ENCODE measurements at regions not wholly inside any gene's neighbourhood (a gene's known extent, or its start where the extent isn't known, plus 50 kb on each side); places are given as distances from the start of the nearest gene placed in this dataset.

DNA sequence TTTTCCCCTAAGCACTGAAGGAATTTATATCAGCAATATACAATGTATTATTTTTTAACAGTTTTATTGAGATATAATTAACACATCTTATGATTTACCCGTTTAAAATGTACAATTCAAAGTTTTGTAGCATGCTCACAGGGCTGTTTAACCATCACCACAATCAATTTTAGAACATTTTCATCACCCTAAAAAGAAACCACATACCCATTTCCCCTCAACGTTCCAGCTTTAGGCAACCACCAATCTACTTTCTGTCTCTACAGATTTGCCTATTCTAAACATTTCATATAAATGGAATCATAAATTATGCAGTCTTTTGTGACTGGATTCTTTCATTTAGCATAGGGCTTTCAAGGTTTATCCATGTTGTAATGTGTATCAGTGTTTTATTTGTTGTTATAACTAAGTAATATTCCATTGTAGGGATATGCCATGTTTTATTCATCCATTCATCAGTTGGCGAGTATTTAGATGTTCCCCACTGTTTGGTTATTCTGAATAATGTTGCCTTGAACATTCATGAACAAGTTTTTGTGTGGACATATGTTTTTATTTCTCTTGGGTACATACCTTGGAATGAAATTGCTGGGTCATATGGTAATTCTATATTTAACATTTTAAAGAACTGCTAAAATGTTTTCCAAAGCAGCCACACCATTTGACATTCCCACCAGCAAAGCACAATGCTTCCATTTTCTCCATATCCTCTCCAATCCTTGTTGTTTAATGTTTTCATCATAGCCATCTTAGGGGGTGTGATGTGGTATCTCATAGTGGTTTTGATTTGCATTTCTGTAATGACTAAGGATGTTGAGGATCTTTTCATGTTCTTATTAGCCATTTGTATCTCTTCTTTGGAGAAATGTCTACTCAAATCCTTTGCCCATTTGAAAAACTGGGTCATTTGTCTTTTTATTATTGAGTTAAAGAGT is 188.5 kb downstream of the TM2D1 start:
- TF ChIP-seq, protein P1, sequence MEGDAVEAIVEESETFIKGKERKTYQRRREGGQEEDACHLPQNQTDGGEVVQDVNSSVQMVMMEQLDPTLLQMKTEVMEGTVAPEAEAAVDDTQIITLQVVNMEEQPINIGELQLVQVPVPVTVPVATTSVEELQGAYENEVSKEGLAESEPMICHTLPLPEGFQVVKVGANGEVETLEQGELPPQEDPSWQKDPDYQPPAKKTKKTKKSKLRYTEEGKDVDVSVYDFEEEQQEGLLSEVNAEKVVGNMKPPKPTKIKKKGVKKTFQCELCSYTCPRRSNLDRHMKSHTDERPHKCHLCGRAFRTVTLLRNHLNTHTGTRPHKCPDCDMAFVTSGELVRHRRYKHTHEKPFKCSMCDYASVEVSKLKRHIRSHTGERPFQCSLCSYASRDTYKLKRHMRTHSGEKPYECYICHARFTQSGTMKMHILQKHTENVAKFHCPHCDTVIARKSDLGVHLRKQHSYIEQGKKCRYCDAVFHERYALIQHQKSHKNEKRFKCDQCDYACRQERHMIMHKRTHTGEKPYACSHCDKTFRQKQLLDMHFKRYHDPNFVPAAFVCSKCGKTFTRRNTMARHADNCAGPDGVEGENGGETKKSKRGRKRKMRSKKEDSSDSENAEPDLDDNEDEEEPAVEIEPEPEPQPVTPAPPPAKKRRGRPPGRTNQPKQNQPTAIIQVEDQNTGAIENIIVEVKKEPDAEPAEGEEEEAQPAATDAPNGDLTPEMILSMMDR (IDR thresholded peaks at IDR 0.05), result no peak
- H3K27ac Mint-ChIP-seq, result no peak overlapping the region
- DNase-seq, result no peak
- peaks cover 6% of the 10 kb centered on the region; the same call in 1 of the 2 replicates for H3K4me1 Mint-ChIP-seq (ENCODE audit: low read depth)
- H3K4me3 Mint-ChIP-seq, result no peak overlapping the region
- H3K27me3 Mint-ChIP-seq (ENCODE audit: insufficient read depth), result peaks cover 2% of the 10 kb centered on the region; the same call in 1 of the 2 replicates
- H3K36me3 Mint-ChIP-seq (ENCODE audit: low read depth), result no peaks in the 10 kb centered on the region
- H3K9me3 Mint-ChIP-seq, result no peaks in the 10 kb centered on the region; the same call in 1 of the 2 replicates

DNA sequence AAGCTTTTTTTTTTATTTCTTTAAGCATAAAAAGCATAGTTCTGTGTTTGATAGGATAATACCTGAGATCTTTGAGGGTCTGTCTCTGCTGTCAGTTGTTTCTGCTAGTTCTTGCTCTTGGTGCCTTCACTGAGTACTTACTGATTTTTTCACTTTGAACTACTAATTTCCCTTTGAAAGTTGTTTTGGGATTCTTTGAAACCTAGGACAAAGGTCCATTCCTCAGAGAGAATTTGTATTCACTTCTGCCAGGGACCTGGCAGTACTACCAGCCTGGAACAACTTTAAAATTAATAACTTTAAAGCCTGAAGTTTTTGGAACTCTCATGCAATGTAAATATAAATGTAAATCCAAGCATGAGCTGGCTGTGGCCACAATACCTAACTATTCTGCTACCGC is 190.1 kb downstream of the TM2D1 start:
- Mint-ChIP-seq H3K4me3 (no peak overlapping the region), H3K9me3 (no peaks in the 10 kb centered on the region; the same call in 1 of the 2 replicates), H3K27me3 (ENCODE audit: insufficient read depth) (peaks cover 2% of the 10 kb centered on the region; the same call in 1 of the 2 replicates), H3K4me1 (ENCODE audit: low read depth) (peaks cover under 1% of the 10 kb centered on the region; the same call in 1 of the 2 replicates), H3K27ac (no peak overlapping the region), H3K36me3 (ENCODE audit: low read depth) (no peaks in the 10 kb centered on the region)
- TF ChIP-seq, protein P1 (IDR thresholded peaks at IDR 0.05), result no peak
- DNase-seq, result no peak

DNA sequence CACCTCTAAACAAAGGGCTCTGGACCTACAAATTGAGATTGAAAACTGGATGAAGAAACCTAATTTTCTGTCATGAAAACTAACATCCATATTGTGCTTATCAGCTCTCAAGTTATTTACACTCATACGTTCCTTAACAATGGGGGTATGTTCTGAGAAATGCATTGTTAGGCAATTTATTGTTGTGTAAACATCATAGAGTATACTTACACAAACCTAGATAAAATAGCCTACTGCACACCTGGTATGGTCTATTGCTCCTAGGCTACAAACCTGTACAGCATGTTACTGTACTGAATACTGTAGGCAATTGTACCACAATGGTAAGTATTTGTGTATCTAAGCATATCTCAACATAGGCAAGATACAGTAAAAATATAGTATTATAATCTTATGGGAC is 191.4 kb downstream of the TM2D1 start:
- Mint-ChIP-seq H3K27me3 (ENCODE audit: insufficient read depth) (peaks cover 2% of the 10 kb centered on the region; the same call in 1 of the 2 replicates), H3K4me1 (ENCODE audit: low read depth) (no peaks in the 10 kb centered on the region), H3K36me3 (ENCODE audit: low read depth) (no peaks in the 10 kb centered on the region), H3K9me3 (no peaks in the 10 kb centered on the region; the same call in 1 of the 2 replicates), H3K4me3 (no peak overlapping the region), H3K27ac (no peak overlapping the region)
- no peak for DNase-seq
- TF ChIP-seq, protein P1 (IDR thresholded peaks at IDR 0.05), result no peak

DNA sequence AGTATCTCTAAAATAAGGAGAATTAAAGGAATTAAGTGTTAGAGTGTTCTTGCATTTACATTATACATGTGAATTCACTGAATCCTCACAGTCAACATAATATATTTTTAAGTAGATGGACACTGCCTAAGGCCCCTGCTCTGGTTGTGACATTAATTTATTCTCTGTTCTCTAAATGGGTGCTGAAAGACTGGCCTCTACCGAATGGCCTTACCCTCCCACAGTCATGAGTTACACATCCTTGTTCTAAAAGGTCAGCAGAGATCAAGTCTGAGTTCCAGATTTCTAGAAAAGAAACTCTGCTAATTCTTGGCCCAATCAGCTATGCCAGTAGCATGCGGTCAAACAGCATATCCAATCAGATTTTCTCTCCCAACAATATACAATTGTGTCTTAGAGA is 193.2 kb downstream of the TM2D1 start:
- H3K9me3 Mint-ChIP-seq, result no peaks in the 10 kb centered on the region; the same call in 1 of the 2 replicates
- no peak overlapping the region for H3K27ac Mint-ChIP-seq
- H3K4me1 Mint-ChIP-seq (ENCODE audit: low read depth), result no peaks in the 10 kb centered on the region
- H3K4me3 Mint-ChIP-seq, result no peak overlapping the region
- DNase-seq, result no peak
- no peaks in the 10 kb centered on the region for H3K36me3 Mint-ChIP-seq (ENCODE audit: low read depth)
- TF ChIP-seq, protein P1 (IDR thresholded peaks at IDR 0.05), result no peak
- no peaks in the 10 kb centered on the region for H3K27me3 Mint-ChIP-seq (ENCODE audit: insufficient read depth)

DNA sequence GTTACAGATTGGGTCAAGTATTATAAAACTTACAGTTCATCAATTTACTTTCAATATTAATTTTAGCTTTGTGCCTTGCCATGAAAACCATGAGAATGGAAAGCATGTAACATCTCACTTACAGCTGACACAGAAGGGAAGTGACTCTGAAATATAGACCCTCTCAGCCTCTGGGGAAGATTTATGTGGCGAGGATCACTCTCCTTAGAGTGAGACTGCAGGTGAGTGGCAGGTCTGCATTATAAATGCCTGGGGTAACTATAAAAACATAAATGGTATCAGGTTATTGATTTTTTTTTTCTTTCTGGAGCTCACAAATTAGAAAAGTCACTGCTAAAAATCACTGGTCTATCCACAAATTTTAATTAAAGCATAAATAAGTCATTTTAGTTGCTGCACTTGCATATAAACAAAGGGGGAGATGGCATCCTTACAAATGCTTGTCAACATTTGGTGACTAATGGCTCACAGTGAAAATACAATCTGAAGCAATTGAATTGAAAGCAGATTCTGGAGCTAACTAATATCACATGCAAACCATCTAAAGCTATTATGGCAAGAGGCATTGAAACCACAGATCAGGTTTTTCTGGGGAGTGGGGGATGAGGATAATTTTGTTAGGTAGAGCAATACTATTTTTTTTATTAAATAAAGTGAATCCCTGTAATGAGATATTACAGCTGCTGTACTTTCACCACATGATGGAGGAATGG is 200.9 kb downstream of the TM2D1 start:
- H3K27ac Mint-ChIP-seq, result no peak overlapping the region
- H3K36me3 Mint-ChIP-seq (ENCODE audit: low read depth), result no peaks in the 10 kb centered on the region
- H3K4me3 Mint-ChIP-seq, result no peak overlapping the region
- H3K9me3 Mint-ChIP-seq, result no peaks in the 10 kb centered on the region
- no peaks in the 10 kb centered on the region for H3K4me1 Mint-ChIP-seq (ENCODE audit: low read depth)
- TF ChIP-seq, protein P1 (IDR thresholded peaks at IDR 0.05), result no peak
- DNase-seq, result no peak
- peaks cover 7% of the 10 kb centered on the region for H3K27me3 Mint-ChIP-seq (ENCODE audit: insufficient read depth)

All from HFFc6 (cell line).